Chondrocyte (in vitro differentiated cells): ENCODE measurements at regions not wholly inside any gene's neighbourhood (a gene's known extent, or its start where the extent isn't known, plus 50 kb on each side); places are given as distances from the start of the nearest gene placed in this dataset.

ENCODE experiments used
- DNase-seq: peaks from one replicate; pipeline ENCODE4 v3.0.0; 2021; ENCODE audit warnings: mixed read lengths, low spot score
- H3K27ac Mint-ChIP-seq: one replicate; pipeline ENCODE4 v1.8.0; 2021; ENCODE audit warnings: mild to moderate bottlenecking, moderate library complexity, mixed read lengths; ENCODE audit not compliant: unreplicated experiment
- H3K27me3 Mint-ChIP-seq: 2 replicates; pipeline ENCODE4 v1.8.0; 2021; ENCODE audit warnings: low read depth, mixed read lengths
- H3K36me3 Mint-ChIP-seq: 2 replicates; pipeline ENCODE4 v1.8.0; 2021; ENCODE audit warnings: low read depth, mixed read lengths
- H3K4me1 Mint-ChIP-seq: 2 replicates; pipeline ENCODE4 v1.8.0; 2021; ENCODE audit warnings: low read depth, mild to moderate bottlenecking, mixed read lengths
- H3K4me3 Mint-ChIP-seq: one replicate; pipeline ENCODE4 v1.8.0; 2021; ENCODE audit warnings: mild to moderate bottlenecking, moderate library complexity, mixed read lengths; ENCODE audit not compliant: unreplicated experiment
- H3K9me3 Mint-ChIP-seq: 2 replicates; pipeline ENCODE4 v1.8.0; 2021; ENCODE audit warnings: low read depth, mixed read lengths
- TF ChIP-seq, protein P1 (sequence below): fragments of 200-600 bp; sonication (generic); IDR thresholded peaks from 2 replicates; pipeline ENCODE4 v1.5.0; 2021; ENCODE audit warnings: antibody characterized with exemption, mild to moderate bottlenecking, moderate library complexity

DNA sequence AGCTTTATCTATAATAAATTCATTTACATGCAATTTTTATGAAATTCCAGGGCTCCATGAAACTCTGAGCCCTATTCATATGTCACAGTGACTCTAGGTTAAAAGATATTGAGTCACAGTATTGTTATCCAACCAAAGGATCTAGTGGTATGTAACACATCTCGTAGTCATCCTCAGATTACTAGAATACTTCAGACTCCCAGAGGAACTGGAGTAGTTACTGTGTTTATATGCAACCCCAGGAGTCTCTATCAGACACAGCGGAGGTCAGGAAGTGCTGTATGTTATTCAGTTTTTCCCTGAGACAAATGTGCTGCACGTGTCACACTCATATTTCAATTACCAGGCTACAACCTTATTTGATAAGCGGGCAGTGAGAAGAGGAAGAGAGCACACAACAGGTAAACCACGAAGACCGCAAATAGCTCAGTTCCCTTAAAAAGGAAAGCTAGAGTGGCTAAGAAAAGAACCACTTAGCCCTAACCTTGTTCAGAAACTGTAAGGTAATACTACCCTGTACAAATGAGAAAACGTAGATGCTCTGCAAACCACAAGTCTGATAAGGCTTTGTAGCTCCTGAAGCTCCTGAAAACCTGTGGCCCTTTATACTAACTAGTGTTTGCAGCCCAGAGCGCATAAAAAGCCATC, 114.0 kb upstream of the CNTNAP2 start:
- Mint-ChIP-seq H3K4me1 (no peaks in the 10 kb centered on the region), H3K36me3 (no peaks in the 10 kb centered on the region), H3K4me3 (no peak overlapping the region), H3K9me3 (no peaks in the 10 kb centered on the region), H3K27me3 (peaks cover 2% of the 10 kb centered on the region), H3K27ac (no peak overlapping the region)
- DNase-seq, result no peak
- TF ChIP-seq, protein P1, sequence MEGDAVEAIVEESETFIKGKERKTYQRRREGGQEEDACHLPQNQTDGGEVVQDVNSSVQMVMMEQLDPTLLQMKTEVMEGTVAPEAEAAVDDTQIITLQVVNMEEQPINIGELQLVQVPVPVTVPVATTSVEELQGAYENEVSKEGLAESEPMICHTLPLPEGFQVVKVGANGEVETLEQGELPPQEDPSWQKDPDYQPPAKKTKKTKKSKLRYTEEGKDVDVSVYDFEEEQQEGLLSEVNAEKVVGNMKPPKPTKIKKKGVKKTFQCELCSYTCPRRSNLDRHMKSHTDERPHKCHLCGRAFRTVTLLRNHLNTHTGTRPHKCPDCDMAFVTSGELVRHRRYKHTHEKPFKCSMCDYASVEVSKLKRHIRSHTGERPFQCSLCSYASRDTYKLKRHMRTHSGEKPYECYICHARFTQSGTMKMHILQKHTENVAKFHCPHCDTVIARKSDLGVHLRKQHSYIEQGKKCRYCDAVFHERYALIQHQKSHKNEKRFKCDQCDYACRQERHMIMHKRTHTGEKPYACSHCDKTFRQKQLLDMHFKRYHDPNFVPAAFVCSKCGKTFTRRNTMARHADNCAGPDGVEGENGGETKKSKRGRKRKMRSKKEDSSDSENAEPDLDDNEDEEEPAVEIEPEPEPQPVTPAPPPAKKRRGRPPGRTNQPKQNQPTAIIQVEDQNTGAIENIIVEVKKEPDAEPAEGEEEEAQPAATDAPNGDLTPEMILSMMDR, result no peak

DNA sequence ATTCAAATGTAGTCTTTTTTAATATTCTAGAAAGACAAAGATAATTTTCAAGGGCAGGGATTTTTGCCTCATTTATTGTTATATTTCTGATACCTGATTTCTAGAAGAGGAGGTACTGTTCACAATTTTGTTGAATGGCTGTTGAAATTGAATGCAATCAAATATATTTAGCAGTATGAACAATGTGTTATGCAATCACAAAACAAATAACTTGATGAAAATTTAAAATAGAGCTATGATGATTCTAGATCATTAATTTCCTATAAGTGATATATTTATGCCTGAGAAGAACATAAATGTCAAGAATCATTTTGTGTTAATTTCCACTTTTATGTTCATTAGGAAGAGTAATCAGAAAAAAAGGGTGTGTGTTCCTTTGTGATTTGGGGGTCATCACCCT, 114.6 kb upstream of the CNTNAP2 start:
- TF ChIP-seq, protein P1, result no peak
- Mint-ChIP-seq H3K27me3 (peaks cover 2% of the 10 kb centered on the region), H3K36me3 (no peaks in the 10 kb centered on the region), H3K27ac (no peak overlapping the region), H3K4me3 (no peak overlapping the region), H3K9me3 (no peaks in the 10 kb centered on the region), H3K4me1 (no peaks in the 10 kb centered on the region)
- DNase-seq, result no peak

DNA sequence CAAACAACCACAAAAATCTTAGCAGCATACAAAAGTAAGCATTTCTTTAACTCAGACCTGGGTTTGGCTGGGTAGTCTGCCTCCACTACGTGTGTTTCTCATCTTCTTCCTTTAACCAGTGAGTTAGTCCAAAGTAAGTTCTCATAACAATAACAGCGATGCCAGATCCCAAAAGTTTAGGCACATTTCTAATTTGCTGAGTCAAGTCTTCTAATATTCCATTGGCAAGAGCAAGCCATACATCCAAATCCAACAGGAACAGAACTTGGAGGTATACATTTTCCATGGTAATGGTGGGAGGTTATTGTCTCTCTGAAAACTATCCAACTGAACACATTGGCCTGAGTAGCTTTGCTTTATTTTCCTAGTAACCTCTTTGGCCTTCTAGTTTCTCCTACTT, 115.7 kb upstream of the CNTNAP2 start:
- TF ChIP-seq, protein P1, result no peak
- Mint-ChIP-seq H3K27me3 (no peaks in the 10 kb centered on the region), H3K27ac (no peak overlapping the region), H3K36me3 (no peaks in the 10 kb centered on the region), H3K4me1 (no peaks in the 10 kb centered on the region), H3K9me3 (no peaks in the 10 kb centered on the region), H3K4me3 (no peak overlapping the region)
- no peak for DNase-seq

DNA sequence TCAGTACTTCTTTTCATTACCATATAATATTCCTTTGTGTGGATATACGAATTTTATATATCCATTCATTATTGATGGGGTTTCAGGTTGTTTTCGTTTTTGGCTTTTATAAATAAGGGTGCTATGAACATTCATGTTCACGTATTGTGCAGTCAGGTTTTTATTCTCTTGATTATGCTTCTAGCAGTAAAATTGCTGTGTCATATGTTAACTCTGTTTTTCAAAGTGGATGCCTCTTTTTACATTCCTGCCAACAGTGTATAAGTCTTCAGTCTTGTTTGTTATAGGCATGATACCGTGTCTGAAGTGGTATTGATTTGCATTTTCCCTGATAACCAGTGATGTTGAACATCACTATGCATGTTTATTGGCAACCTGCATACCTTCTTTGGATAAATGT, 127.1 kb upstream of the CNTNAP2 start:
- Mint-ChIP-seq H3K27me3 (peaks cover 2% of the 10 kb centered on the region), H3K36me3 (no peaks in the 10 kb centered on the region), H3K27ac (no peak overlapping the region), H3K4me1 (no peaks in the 10 kb centered on the region), H3K9me3 (peaks cover 4% of the 10 kb centered on the region), H3K4me3 (no peak overlapping the region)
- TF ChIP-seq, protein P1, result no peak
- no peak for DNase-seq

DNA sequence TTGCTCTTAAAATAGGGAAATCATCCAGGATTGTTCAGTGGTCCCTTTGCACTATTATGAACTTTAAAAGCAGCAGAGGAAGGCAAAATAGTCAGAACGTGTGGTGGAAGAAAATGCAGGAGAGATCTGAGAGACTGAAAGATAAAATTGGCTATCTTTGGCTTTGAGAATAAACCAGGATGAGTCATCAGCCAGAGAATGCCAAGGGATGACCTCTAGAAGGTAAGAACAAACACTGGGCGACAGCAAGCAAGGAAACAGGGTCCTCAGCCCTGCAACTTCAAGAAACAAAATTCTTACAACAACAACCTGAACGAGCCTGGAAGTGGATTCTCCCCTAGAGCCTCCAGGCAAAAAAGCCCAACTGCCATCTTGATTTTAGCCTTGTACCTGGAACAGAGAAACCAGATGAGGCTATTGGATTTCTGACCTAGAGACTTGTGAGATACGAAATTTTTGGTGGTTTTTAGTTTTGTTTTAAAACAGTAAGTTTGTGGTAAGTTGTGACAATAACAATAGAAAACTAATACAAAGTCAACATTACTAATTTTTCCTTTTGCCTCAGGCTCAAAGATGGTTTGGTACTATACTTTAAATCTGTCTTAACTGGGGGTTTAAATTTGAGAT, 130.2 kb upstream of the CNTNAP2 start:
- no peak overlapping the region for H3K27ac Mint-ChIP-seq

More for the DNA sequence above, 130.2 kb upstream of the CNTNAP2 start:
- no peak for DNase-seq
- TF ChIP-seq, protein P1, result no peak
- H3K4me3 Mint-ChIP-seq, result no peak overlapping the region
- no peaks in the 10 kb centered on the region for H3K36me3 Mint-ChIP-seq
- peaks cover 2% of the 10 kb centered on the region for H3K27me3 Mint-ChIP-seq
- H3K4me1 Mint-ChIP-seq, result no peaks in the 10 kb centered on the region
- peaks cover 4% of the 10 kb centered on the region for H3K9me3 Mint-ChIP-seq
